ENCODE measurements at regions not wholly inside any gene's neighbourhood (a gene's known extent, or its start where the extent isn't known, plus 50 kb on each side); places are given as distances from the start of the nearest gene placed in this dataset.

DNA sequence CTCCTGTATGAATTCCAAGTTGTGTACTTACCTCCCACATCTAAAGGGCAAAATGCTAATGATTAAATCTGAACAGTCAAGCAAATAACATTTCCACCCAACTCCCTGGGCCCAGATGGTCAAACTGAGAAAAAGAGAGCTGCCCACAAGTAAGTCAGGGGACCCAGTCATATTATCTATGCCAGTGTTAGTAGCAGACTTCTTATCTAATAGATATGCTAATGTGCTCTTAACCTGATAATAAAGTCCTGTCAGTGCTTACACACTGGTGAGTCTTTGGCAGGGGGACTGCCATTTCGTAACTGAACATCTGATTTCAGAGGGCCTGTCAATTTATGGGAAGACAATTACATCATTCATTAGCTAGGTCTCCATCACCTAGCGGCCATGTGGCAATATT lies 292.3 kb upstream of the WWC1 start:
- ChIA-PET RAD21 (ENCODE audit: unreplicated experiment) (no interaction called here), SMC1A (ENCODE audit: uncharacterized antibody, unreplicated experiment) (no interaction called here), CTCF (no interaction called here), POLR2A (no interaction called here)
- WGBS (ENCODE audit: insufficient coverage, insufficient replicate concordance, low lambda C conversion rate, missing lambda C conversion rate) = 47% methylated on average over 2 of the region's 2 CpGs
- in situ Hi-C loops (cut with MboI) (no loop called here), intact Hi-C loops (cut with micrococcal nuclease; ENCODE audit: unreplicated experiment) (no loop called here)
- ATAC-seq = no peak
- Histone ChIP-seq H3K9me3 (replicated peaks; ENCODE audit: control insufficient read depth, insufficient read depth, low read length) (no peaks in the 10 kb centered on the region), H3K4me3 (no peak overlapping the region), H3K27ac (ENCODE audit: control insufficient read depth, insufficient read depth) (no peak overlapping the region), H3K79me2 (ENCODE audit: control insufficient read depth, insufficient read depth, low read length) (no peaks in the 10 kb centered on the region), H3K4me2 (ENCODE audit: control insufficient read depth, insufficient read depth) (no peak overlapping the region), H3K27me3 (replicated peaks in 1 of 2; ENCODE audit: control insufficient read depth in 2 of 2, insufficient read depth in 2 of 2, low read length in 1 of 2) (no peaks in the 10 kb centered on the region), H3K4me1 (ENCODE audit: control insufficient read depth, insufficient read depth, low read length) (no peaks in the 10 kb centered on the region), H2AFZ (ENCODE audit: control insufficient read depth, low read depth, low read length) (no peak overlapping the region), H3K36me3 (ENCODE audit: control insufficient read depth in 2 of 2, insufficient read depth in 2 of 2, low read length in 1 of 2) (no peaks in the 10 kb centered on the region), H4K20me1 (ENCODE audit: control insufficient read depth, insufficient read depth) (no peaks in the 10 kb centered on the region), H3K9ac (ENCODE audit: control insufficient read depth, insufficient read depth, low read length) (no peak overlapping the region)
- TF ChIP-seq, protein P1, sequence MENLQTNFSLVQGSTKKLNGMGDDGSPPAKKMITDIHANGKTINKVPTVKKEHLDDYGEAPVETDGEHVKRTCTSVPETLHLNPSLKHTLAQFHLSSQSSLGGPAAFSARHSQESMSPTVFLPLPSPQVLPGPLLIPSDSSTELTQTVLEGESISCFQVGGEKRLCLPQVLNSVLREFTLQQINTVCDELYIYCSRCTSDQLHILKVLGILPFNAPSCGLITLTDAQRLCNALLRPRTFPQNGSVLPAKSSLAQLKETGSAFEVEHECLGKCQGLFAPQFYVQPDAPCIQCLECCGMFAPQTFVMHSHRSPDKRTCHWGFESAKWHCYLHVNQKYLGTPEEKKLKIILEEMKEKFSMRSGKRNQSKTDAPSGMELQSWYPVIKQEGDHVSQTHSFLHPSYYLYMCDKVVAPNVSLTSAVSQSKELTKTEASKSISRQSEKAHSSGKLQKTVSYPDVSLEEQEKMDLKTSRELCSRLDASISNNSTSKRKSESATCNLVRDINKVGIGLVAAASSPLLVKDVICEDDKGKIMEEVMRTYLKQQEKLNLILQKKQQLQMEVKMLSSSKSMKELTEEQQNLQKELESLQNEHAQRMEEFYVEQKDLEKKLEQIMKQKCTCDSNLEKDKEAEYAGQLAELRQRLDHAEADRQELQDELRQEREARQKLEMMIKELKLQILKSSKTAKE (IDR thresholded peaks at IDR 0.05; ENCODE audit: low read depth, poor library complexity, severe bottlenecking) = no peak
- no peak for FAIRE-seq
- no TSS peak for BruUV-seq (replicated peaks)
- DNase-seq (ENCODE audit: low read depth, low spot score) = no peak

DNA sequence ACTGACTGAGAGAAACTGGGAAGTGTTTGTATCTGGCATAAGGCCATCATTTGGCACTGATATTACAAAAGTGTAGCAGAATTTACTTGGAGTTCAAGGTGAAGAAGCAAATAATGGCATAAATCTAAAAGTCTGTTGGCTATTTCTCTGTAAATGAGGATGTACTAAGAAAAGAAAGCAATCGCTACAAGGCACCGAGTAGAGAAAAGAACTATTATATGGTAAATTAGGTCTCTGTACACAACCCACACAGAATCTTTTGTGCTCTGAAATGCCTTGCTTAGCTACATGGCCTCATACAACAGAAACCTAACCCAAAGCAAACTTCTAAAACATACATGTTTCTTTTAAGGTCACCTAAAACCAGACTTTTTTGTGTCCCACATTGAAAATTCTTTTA lies 290.1 kb upstream of the WWC1 start:
- no TSS peak for BruUV-seq (replicated peaks)
- in situ Hi-C loops (cut with MboI) = no loop called here
- H3K9me3 ChIP-seq (replicated peaks; ENCODE audit: control insufficient read depth, insufficient read depth, low read length) = no peaks in the 10 kb centered on the region
- POLR2A ChIA-PET = no interaction called here
- no peaks in the 10 kb centered on the region for H3K36me3 ChIP-seq (ENCODE audit: control insufficient read depth in 2 of 2, insufficient read depth in 2 of 2, low read length in 1 of 2)
- H3K4me1 ChIP-seq (ENCODE audit: control insufficient read depth, insufficient read depth, low read length) = no peaks in the 10 kb centered on the region
- SMC1A ChIA-PET (ENCODE audit: uncharacterized antibody, unreplicated experiment) = interaction anchor here (1.2 kb wide), 1 partner anchor 14 kb away, joined by 3 read pairs; no protein-coding TSS in a partner anchor
- no peak for DNase-seq (ENCODE audit: low read depth, low spot score)
- no peak for FAIRE-seq
- H4K20me1 ChIP-seq (ENCODE audit: control insufficient read depth, insufficient read depth) = no peaks in the 10 kb centered on the region
- H3K9ac ChIP-seq (ENCODE audit: control insufficient read depth, insufficient read depth, low read length) = no peak overlapping the region
- no peaks in the 10 kb centered on the region for H3K27me3 ChIP-seq (replicated peaks in 1 of 2; ENCODE audit: control insufficient read depth in 2 of 2, insufficient read depth in 2 of 2, low read length in 1 of 2)
- no peak overlapping the region for H2AFZ ChIP-seq (ENCODE audit: control insufficient read depth, low read depth, low read length)
- RAD21 ChIA-PET (ENCODE audit: unreplicated experiment) = no interaction called here
- TF ChIP-seq PAX8 (IDR thresholded peaks at IDR 0.05) = no peak
- TF ChIP-seq GABPA (IDR thresholded peaks at IDR 0.05; ENCODE audit: low read depth) = no peak
- no peak for TF ChIP-seq ZSCAN29 (IDR thresholded peaks at IDR 0.05)
- no peak for TF ChIP-seq JUNB (IDR thresholded peaks at IDR 0.05)
- no peak for TF ChIP-seq MTA2 (IDR thresholded peaks at IDR 0.05; ENCODE audit: low read depth)
- no peak for TF ChIP-seq RB1 (IDR thresholded peaks at IDR 0.05; ENCODE audit: borderline replicate concordance)
- TF ChIP-seq, protein P2, sequence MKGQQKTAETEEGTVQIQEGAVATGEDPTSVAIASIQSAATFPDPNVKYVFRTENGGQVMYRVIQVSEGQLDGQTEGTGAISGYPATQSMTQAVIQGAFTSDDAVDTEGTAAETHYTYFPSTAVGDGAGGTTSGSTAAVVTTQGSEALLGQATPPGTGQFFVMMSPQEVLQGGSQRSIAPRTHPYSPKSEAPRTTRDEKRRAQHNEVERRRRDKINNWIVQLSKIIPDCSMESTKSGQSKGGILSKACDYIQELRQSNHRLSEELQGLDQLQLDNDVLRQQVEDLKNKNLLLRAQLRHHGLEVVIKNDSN (IDR thresholded peaks at IDR 0.05; ENCODE audit: borderline replicate concordance, extremely low read length, insufficient read depth, low read depth, low read length) = no peak
- TF ChIP-seq CHD4 (IDR thresholded peaks at IDR 0.05) = no peak
- ATAC-seq = no peak
- CTCF ChIA-PET = no interaction called here
- intact Hi-C loops (cut with micrococcal nuclease; ENCODE audit: unreplicated experiment) = no loop called here
- H3K79me2 ChIP-seq (ENCODE audit: control insufficient read depth, insufficient read depth, low read length) = no peaks in the 10 kb centered on the region
- WGBS (ENCODE audit: insufficient coverage, insufficient replicate concordance, low lambda C conversion rate, missing lambda C conversion rate) = 59% methylated on average over 2 of the region's 2 CpGs
- H3K27ac ChIP-seq (ENCODE audit: control insufficient read depth, insufficient read depth) = no peak overlapping the region
- H3K4me2 ChIP-seq (ENCODE audit: control insufficient read depth, insufficient read depth) = no peak overlapping the region
- H3K4me3 ChIP-seq = no peak overlapping the region

All from GM12878 (cell line).